ENCODE measurements at regions not wholly inside any gene's neighbourhood (a gene's known extent, or its start where the extent isn't known, plus 50 kb on each side); places are given as distances from the start of the nearest gene placed in this dataset.

GRCh38 chr5:60369391-60369790 is 330.6 kb downstream of the DEPDC1B start:
- no peaks in the 10 kb centered on the region for H3K9me1 ChIP-seq (replicated peaks; ENCODE audit: control insufficient read depth, extremely low read depth, insufficient read depth, low read length)
- no peak overlapping the region for H3K4me3 ChIP-seq (replicated peaks in 1 of 3; ENCODE audit: insufficient read depth in 1 of 3, low read depth in 1 of 3, low read length in 3 of 3)
- FAIRE-seq (no peak), DNase-seq (ENCODE audit: low read depth, low spot score) (no peak)
- H3K9me3 ChIP-seq (replicated peaks; ENCODE audit: control insufficient read depth, insufficient read depth, low read length): no peaks in the 10 kb centered on the region
- no peaks in the 10 kb centered on the region for H3K4me1 ChIP-seq (ENCODE audit: control insufficient read depth, extremely low read depth, insufficient read depth, low read length)
- H4K20me1 ChIP-seq (replicated peaks; ENCODE audit: control insufficient read depth, extremely low read depth, insufficient read depth, low read length): no peaks in the 10 kb centered on the region
- H2AFZ ChIP-seq (ENCODE audit: low read depth, low read length): no peak overlapping the region
- TF ChIP-seq FOS (IDR thresholded peaks at IDR 0.05; ENCODE audit: borderline replicate concordance, insufficient read depth, low read length) (no peak), MAX (IDR thresholded peaks at IDR 0.05; ENCODE audit: insufficient read depth, insufficient read length) (no peak), GATA2 (IDR thresholded peaks at IDR 0.05; ENCODE audit: insufficient read depth, insufficient read length, low read depth, low read length) (no peak), POLR2AphosphoS5 (IDR thresholded peaks at IDR 0.05; ENCODE audit: insufficient read depth, low read depth, low read length) (no peak), EZH2 (IDR thresholded peaks at IDR 0.05; ENCODE audit: borderline replicate concordance, low read depth, low read length, severe bottlenecking) (no peak), POLR2A (IDR thresholded peaks at IDR 0.05; ENCODE audit: low read depth, low read length) (no peak), CTCF (IDR thresholded peaks at IDR 0.05; ENCODE audit: extremely low read depth in 1 of 2, insufficient read depth in 1 of 2, low read depth in 1 of 2, low read length in 2 of 2) (no peak), JUN (IDR thresholded peaks at IDR 0.05; ENCODE audit: borderline replicate concordance, insufficient read depth, insufficient read length, low read depth) (no peak), MYC (IDR thresholded peaks at IDR 0.05; ENCODE audit: low read depth, low read length) (no peak)
- dilution Hi-C loops (cut with MboI; ENCODE audit: extremely low pct_ligation_motif_present, low sequenced_read_pairs): no loop called here
- H3K4me2 ChIP-seq (ENCODE audit: insufficient read depth, low read length): no peak overlapping the region
- ChIA-PET CTCF (no interaction called here), POLR2A (no interaction called here)
- H3K9ac ChIP-seq (replicated peaks; ENCODE audit: extremely low read depth, insufficient read depth, low read length): no peak overlapping the region
- H3K27me3 ChIP-seq (ENCODE audit: control insufficient read depth in 2 of 2, insufficient read depth in 2 of 2, low read length in 2 of 2): no peaks in the 10 kb centered on the region
- intact Hi-C loops (cut with micrococcal nuclease): no loop called here
- H3K79me2 ChIP-seq (ENCODE audit: control insufficient read depth, insufficient read depth, low read length): no peaks in the 10 kb centered on the region
- no peaks in the 10 kb centered on the region for H3K36me3 ChIP-seq (ENCODE audit: control insufficient read depth in 2 of 2, extremely low read depth in 1 of 2, insufficient read depth in 2 of 2, low read length in 2 of 2)
- BruUV-seq (replicated peaks): no TSS peak
- no peak overlapping the region for H3K27ac ChIP-seq (ENCODE audit: insufficient read depth, low read depth, low read length)

Measured in endothelial cell of umbilical vein (primary cell).